GM12875 (cell line): ENCODE measurements at regions not wholly inside any gene's neighbourhood (a gene's known extent, or its start where the extent isn't known, plus 50 kb on each side); places are given as distances from the start of the nearest gene placed in this dataset.

Experiments
- H3K4me3 ChIP-seq: one replicate; pipeline ENCODE4 v1.5.1; 2011; ENCODE audit warnings: low read depth, low read length, control low read depth
- TF ChIP-seq, protein P1 (sequence below): IDR thresholded peaks from 2 replicates; pipeline ENCODE4 v1.5.1; 2011; ENCODE audit warnings: low read depth, mild to moderate bottlenecking, control low read depth, inconsistent platforms, low read length, moderate library complexity, borderline replicate concordance; ENCODE audit not compliant: insufficient read depth

DNA sequence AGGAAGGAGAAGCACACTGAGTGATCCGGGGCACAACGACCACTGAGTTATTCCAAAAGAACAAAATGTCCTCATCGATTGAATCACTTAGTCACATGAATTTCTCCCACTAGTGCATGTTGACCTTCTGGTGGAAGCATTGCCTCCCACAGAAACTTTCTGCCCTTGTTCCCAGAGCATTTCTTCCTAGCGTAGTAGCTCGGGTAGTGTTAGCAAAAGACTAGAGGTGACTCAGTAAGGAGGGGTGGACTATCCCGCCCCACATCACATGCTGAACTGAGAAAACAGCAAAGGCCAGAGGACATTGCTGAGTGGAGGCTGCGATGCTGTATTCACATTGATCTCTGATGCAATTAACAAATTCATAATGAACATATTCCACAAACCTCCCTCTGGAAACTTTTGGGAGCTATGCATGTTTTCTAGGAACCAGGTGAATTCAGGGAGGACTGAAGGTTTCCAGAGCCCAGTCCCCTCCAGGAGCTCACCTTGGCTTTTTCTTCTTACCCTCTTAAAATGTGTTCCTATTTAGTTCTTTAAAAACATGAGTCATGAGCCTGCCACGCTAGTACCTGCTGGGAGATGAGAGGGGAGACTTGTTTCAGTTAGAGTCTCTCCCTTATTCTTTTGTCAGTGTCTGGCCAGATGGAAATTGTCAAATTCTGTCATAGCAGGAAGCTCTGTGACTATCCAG is 507.9 kb downstream of the CDH26 start:
- H3K4me3 ChIP-seq: no peak overlapping the region

DNA sequence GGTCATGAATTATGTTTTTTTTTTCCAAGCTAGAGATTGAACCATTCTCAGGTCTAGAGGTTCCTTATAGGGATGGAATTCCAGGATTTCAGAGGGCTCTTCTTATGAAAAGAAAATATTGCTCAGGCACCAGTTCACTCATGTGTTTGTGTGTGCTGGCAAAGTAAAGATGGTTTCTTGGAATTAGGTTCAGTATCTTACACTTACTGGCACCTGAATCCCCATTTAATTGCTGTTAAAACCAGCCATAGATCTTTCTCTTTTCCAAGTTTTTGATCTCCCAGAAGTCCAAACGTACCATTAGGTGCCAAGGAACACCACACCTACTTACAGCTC is 508.4 kb downstream of the CDH26 start:
- TF ChIP-seq, protein P1, sequence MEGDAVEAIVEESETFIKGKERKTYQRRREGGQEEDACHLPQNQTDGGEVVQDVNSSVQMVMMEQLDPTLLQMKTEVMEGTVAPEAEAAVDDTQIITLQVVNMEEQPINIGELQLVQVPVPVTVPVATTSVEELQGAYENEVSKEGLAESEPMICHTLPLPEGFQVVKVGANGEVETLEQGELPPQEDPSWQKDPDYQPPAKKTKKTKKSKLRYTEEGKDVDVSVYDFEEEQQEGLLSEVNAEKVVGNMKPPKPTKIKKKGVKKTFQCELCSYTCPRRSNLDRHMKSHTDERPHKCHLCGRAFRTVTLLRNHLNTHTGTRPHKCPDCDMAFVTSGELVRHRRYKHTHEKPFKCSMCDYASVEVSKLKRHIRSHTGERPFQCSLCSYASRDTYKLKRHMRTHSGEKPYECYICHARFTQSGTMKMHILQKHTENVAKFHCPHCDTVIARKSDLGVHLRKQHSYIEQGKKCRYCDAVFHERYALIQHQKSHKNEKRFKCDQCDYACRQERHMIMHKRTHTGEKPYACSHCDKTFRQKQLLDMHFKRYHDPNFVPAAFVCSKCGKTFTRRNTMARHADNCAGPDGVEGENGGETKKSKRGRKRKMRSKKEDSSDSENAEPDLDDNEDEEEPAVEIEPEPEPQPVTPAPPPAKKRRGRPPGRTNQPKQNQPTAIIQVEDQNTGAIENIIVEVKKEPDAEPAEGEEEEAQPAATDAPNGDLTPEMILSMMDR: no peak

More for the DNA sequence above, 507.9 kb downstream of the CDH26 start:
- TF ChIP-seq, protein P1: no peak

DNA sequence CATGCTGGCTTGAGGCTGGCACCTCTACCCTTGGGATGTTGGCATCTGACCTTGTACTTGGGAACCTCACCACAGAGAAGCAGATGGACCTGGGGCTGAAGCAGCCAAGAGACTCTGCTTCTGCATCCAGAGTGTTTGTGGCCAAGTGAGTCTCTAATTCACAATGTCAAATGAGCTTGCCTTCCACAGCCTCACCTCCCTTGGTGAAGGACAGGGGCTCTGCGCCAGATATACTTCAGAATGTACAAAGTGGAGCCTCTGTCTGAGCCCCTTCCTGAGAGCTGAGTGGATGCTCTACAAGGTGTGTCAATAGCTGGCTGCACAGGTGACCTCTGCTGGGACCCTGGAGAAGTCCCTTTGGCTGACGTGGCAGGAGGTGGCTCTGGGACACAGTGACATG is 508.9 kb downstream of the CDH26 start:
- H3K4me3 ChIP-seq: no peak overlapping the region
- TF ChIP-seq, protein P1: no peak

More for the DNA sequence above, 508.4 kb downstream of the CDH26 start:
- no peak overlapping the region for H3K4me3 ChIP-seq

DNA sequence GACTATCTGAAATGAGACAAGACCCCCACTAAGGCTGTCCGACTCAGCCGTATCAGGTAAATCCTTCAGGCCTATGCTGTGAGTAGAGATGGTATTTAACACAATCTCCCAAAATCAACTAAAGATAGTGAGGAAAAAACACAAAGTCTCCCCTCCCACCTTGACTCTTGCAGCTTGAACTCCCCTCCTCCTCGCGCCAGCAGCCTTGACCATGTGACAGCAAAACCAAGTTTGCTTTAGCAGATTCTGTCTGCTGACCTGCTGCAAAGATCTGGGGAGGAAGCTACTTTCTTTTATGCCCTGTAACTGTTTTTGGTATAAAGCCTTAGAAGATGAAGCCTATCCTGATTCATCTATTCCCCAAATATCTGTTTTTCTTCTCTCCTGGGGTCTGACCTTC is 509.5 kb downstream of the CDH26 start:
- TF ChIP-seq, protein P1: no peak
- H3K4me3 ChIP-seq: no peak overlapping the region

DNA sequence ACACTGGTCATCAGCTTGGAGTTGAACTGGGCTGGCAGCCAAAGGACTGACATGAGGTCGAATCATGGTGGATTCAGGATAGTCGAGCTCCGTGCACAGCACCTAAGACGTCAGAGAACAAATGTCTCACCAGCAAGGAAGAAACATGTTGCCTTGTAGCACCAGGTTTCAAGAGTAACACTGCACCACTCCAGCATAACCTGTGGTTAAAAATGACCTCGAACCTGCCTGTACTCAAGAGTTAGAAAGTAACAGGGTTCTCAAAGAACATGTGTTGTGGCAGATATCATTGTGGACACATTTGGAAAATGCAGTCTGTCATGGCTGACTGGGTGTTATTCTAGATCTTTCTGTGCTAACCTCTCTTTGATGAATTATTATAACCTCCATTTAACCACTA is 511.6 kb downstream of the CDH26 start:
- TF ChIP-seq, protein P1: no peak

DNA sequence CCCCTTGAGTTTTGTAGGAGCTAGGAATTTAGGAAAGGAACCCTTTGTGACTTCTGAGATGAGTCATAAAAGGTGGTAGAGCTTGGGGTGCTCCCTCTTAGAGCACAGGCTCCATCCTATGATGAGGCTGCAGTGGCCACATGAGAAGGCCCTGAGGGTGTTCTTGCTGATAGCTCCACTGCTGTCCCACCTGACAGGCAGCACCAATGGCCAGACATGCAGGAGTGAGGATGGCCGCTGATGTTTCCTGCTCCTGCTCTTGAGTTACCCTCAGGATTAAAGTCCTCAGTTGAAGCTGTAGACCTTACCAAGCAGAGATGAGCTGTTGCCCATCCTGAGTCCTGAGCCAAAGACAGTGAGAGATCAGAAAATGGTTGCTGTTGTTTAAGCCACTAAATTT is 512.1 kb downstream of the CDH26 start:
- TF ChIP-seq, protein P1: no peak
- no peak overlapping the region for H3K4me3 ChIP-seq

More for the DNA sequence above, 511.6 kb downstream of the CDH26 start:
- no peak overlapping the region for H3K4me3 ChIP-seq

DNA sequence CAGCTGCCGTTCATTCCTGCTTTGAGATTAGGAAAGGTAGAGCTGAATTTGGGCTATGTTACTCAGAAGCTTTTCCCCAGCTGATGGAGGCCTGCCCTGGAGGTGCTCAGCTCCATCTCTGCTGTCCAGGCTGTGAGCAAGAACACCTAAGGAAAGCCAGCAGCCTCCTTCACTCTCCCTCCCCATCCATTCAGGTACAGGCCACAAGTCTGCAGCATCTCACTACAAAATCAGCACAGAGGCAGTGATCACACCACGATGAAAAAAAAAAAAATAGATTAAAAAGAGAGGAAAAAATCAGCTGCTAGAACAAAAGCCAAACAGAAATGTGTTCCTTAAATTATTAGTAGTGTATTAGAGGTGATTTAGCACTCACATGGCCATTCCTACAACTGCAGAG is 515.0 kb downstream of the CDH26 start:
- no peak overlapping the region for H3K4me3 ChIP-seq
- TF ChIP-seq, protein P1: no peak
